ENCODE measurements at regions not wholly inside any gene's neighbourhood (a gene's known extent, or its start where the extent isn't known, plus 50 kb on each side); places are given as distances from the start of the nearest gene placed in this dataset.
A peak's percentile ranks its signal among the peaks of the same experiment; 100 is the strongest.

DNA sequence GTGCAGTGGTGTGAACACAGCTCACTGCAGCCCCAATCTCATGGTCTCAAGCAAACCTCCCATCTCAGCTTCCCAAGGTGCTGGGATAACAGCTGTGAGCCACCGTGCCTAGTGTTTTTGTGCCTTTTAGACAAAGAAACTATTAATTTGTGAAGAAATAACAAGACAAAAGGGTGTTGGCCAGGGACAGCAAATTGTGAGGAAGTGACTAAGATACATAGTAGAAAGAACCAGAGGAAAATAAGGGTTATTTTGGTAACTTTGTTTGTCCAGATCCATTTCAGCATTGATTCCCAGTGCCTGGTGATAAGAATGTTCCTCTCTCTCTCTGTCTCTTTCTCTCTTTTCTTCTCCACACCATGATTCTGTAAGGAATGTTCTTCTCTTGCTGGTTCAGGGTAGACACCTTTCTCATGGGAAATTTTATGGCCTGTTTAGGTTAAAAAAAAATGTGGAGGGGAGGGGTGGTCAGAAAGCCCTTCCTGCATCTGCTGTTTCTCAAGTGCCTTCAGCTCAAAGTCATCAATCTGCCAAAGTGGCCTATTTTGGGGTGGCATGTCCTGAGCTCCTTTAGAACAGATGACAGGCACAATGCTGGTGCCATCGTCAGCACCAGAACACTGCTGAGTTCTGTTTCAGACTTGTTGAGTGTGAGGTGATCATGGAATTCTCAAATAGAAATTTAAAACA, 184.4 kb upstream of the EEA1 start:
- ChIA-PET POLR2A (no interaction called here), CTCF (no interaction called here)
- intact Hi-C loops (cut with micrococcal nuclease; ENCODE audit: unreplicated experiment), result no loop called here
- H3K36me3 ChIP-seq (ENCODE audit: control insufficient read depth, insufficient read depth, low read length), result no peaks in the 10 kb centered on the region
- no peak overlapping the region for H3K4me3 ChIP-seq (ENCODE audit: low read depth, low read length)
- TF ChIP-seq, protein P1, sequence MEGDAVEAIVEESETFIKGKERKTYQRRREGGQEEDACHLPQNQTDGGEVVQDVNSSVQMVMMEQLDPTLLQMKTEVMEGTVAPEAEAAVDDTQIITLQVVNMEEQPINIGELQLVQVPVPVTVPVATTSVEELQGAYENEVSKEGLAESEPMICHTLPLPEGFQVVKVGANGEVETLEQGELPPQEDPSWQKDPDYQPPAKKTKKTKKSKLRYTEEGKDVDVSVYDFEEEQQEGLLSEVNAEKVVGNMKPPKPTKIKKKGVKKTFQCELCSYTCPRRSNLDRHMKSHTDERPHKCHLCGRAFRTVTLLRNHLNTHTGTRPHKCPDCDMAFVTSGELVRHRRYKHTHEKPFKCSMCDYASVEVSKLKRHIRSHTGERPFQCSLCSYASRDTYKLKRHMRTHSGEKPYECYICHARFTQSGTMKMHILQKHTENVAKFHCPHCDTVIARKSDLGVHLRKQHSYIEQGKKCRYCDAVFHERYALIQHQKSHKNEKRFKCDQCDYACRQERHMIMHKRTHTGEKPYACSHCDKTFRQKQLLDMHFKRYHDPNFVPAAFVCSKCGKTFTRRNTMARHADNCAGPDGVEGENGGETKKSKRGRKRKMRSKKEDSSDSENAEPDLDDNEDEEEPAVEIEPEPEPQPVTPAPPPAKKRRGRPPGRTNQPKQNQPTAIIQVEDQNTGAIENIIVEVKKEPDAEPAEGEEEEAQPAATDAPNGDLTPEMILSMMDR (IDR thresholded peaks at IDR 0.05; ENCODE audit: insufficient read depth in 1 of 2, low read depth in 1 of 2, low read length in 1 of 2, severe bottlenecking in 1 of 2, unreplicated experiment in 1 of 2), result no peak
- peak overlapping the region; percentile 23 for H3K27ac Mint-ChIP-seq (ENCODE audit: unreplicated experiment)
- H3K4me3 Mint-ChIP-seq (ENCODE audit: unreplicated experiment), result no peak overlapping the region
- H3K27me3 Mint-ChIP-seq (ENCODE audit: insufficient read depth, unreplicated experiment), result no peaks in the 10 kb centered on the region
- H3K27me3 ChIP-seq (replicated peaks; ENCODE audit: control insufficient read depth, insufficient read depth, low read length), result no peaks in the 10 kb centered on the region
- DNase-seq, result no peak
- H3K36me3 Mint-ChIP-seq (ENCODE audit: insufficient read depth, unreplicated experiment), result peaks cover 17% of the 10 kb centered on the region
- no TSS peak for BruUV-seq (replicated peaks)
- H3K9me3 Mint-ChIP-seq (ENCODE audit: unreplicated experiment), result no peaks in the 10 kb centered on the region
- no peaks in the 10 kb centered on the region; the same call in 1 of the 2 replicates for H3K9me3 ChIP-seq
- H3K4me1 ChIP-seq, result peaks cover 20% of the 10 kb centered on the region
- H3K4me1 Mint-ChIP-seq (ENCODE audit: low read depth, unreplicated experiment), result peaks cover 29% of the 10 kb centered on the region

GRCh38 chr12:93115198-93115601, 186.1 kb upstream of the EEA1 start:
- TF ChIP-seq, protein P1 (IDR thresholded peaks at IDR 0.05; ENCODE audit: insufficient read depth in 1 of 2, low read depth in 1 of 2, low read length in 1 of 2, severe bottlenecking in 1 of 2, unreplicated experiment in 1 of 2), result no peak
- DNase-seq, result no peak
- Mint-ChIP-seq H3K4me3 (ENCODE audit: unreplicated experiment) (no peak overlapping the region), H3K27ac (ENCODE audit: unreplicated experiment) (peak overlapping the region; percentile 27), H3K4me1 (ENCODE audit: low read depth, unreplicated experiment) (peaks cover 31% of the 10 kb centered on the region), H3K27me3 (ENCODE audit: insufficient read depth, unreplicated experiment) (no peaks in the 10 kb centered on the region), H3K36me3 (ENCODE audit: insufficient read depth, unreplicated experiment) (peaks cover 25% of the 10 kb centered on the region), H3K9me3 (ENCODE audit: unreplicated experiment) (no peaks in the 10 kb centered on the region)
- Histone ChIP-seq H3K4me3 (ENCODE audit: low read depth, low read length) (no peak overlapping the region), H3K4me1 (peaks cover 28% of the 10 kb centered on the region), H3K36me3 (ENCODE audit: control insufficient read depth, insufficient read depth, low read length) (no peaks in the 10 kb centered on the region), H3K27me3 (replicated peaks; ENCODE audit: control insufficient read depth, insufficient read depth, low read length) (no peaks in the 10 kb centered on the region), H3K9me3 (no peaks in the 10 kb centered on the region; the same call in 1 of the 2 replicates)
- intact Hi-C loops (cut with micrococcal nuclease; ENCODE audit: unreplicated experiment), result no loop called here
- CTCF ChIA-PET, result interaction anchor here (0.9 kb wide), 1 partner anchor 12 kb away, joined by 4 read pairs; no protein-coding TSS in a partner anchor
- POLR2A ChIA-PET, result interaction anchor here (0.6 kb wide), 1 partner anchor 68 kb away, joined by 4 read pairs; no protein-coding TSS in a partner anchor
- no TSS peak for BruUV-seq (replicated peaks)

DNA sequence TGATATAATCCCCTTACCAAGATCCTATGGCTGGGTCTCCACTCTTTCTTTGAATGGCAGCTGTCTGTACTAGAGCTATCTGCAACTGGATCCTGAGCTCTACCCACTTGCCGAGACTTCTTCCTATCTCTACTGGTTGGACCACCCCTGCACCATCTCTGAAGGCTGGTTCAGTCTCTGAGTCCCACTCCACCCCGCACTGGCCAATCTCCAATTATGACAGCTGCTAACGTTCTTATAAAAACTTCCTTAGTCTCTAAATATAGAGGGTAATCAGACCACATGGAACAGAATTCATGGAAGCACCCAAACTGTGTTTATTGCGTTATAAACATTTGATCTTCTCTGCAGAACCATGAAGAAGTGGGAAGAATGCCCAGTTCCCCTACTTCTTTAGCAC, 186.6 kb upstream of the EEA1 start:
- Mint-ChIP-seq H3K36me3 (ENCODE audit: insufficient read depth, unreplicated experiment) (peaks cover 27% of the 10 kb centered on the region), H3K4me3 (ENCODE audit: unreplicated experiment) (no peak overlapping the region), H3K4me1 (ENCODE audit: low read depth, unreplicated experiment) (peaks cover 35% of the 10 kb centered on the region), H3K27me3 (ENCODE audit: insufficient read depth, unreplicated experiment) (no peaks in the 10 kb centered on the region), H3K9me3 (ENCODE audit: unreplicated experiment) (no peaks in the 10 kb centered on the region), H3K27ac (ENCODE audit: unreplicated experiment) (peak overlapping the region; percentile 27)
- H3K36me3 ChIP-seq (ENCODE audit: control insufficient read depth, insufficient read depth, low read length), result no peaks in the 10 kb centered on the region
- no peak overlapping the region for H3K4me3 ChIP-seq (ENCODE audit: low read depth, low read length)
- intact Hi-C loops (cut with micrococcal nuclease; ENCODE audit: unreplicated experiment), result no loop called here
- no peak for DNase-seq
- ChIA-PET POLR2A (no interaction called here), CTCF (interaction anchor here (0.9 kb wide), 1 partner anchor 12 kb away, joined by 4 read pairs; no protein-coding TSS in a partner anchor)
- no peaks in the 10 kb centered on the region for H3K27me3 ChIP-seq (replicated peaks; ENCODE audit: control insufficient read depth, insufficient read depth, low read length)
- TF ChIP-seq, protein P1 (IDR thresholded peaks at IDR 0.05; ENCODE audit: insufficient read depth in 1 of 2, low read depth in 1 of 2, low read length in 1 of 2, severe bottlenecking in 1 of 2, unreplicated experiment in 1 of 2), result no peak
- peaks cover 33% of the 10 kb centered on the region for H3K4me1 ChIP-seq
- H3K9me3 ChIP-seq, result no peaks in the 10 kb centered on the region; the same call in 1 of the 2 replicates
- BruUV-seq (replicated peaks), result no TSS peak

Measured in Caco-2 (cell line).